ENCODE measurements at regions not wholly inside any gene's neighbourhood (a gene's known extent, or its start where the extent isn't known, plus 50 kb on each side); places are given as distances from the start of the nearest gene placed in this dataset.

DNA sequence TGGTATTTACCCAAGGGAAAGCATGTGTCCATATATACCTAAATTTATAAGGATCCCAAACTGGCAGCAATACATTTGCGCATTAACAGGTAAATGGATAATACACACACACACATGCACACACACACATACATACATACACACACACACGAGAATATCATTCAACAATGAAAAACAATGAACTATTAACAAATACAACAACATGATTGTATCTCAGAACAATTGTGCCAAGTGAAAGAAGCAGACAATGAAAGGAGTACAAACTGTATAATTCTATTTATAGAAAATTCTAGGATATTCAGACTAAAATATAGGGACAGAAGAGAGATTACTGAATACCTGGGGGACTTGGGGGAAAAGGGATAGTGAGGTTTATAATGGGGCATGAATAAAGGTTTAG, 323.0 kb downstream of the KCNJ2 start:
- TF ChIP-seq, protein P1, sequence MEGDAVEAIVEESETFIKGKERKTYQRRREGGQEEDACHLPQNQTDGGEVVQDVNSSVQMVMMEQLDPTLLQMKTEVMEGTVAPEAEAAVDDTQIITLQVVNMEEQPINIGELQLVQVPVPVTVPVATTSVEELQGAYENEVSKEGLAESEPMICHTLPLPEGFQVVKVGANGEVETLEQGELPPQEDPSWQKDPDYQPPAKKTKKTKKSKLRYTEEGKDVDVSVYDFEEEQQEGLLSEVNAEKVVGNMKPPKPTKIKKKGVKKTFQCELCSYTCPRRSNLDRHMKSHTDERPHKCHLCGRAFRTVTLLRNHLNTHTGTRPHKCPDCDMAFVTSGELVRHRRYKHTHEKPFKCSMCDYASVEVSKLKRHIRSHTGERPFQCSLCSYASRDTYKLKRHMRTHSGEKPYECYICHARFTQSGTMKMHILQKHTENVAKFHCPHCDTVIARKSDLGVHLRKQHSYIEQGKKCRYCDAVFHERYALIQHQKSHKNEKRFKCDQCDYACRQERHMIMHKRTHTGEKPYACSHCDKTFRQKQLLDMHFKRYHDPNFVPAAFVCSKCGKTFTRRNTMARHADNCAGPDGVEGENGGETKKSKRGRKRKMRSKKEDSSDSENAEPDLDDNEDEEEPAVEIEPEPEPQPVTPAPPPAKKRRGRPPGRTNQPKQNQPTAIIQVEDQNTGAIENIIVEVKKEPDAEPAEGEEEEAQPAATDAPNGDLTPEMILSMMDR (conservative IDR thresholded peaks at IDR 0.05) = no peak
- TF ChIP-seq ZFX (IDR thresholded peaks at IDR 0.05) = no peak
